ENCODE measurements at regions not wholly inside any gene's neighbourhood (a gene's known extent, or its start where the extent isn't known, plus 50 kb on each side); places are given as distances from the start of the nearest gene placed in this dataset.
"Not testable (repeated sequence)": the region's sequence is repeated elsewhere in the genome, so short reads cannot be mapped to it uniquely, and the experiment has no call there.

DNA sequence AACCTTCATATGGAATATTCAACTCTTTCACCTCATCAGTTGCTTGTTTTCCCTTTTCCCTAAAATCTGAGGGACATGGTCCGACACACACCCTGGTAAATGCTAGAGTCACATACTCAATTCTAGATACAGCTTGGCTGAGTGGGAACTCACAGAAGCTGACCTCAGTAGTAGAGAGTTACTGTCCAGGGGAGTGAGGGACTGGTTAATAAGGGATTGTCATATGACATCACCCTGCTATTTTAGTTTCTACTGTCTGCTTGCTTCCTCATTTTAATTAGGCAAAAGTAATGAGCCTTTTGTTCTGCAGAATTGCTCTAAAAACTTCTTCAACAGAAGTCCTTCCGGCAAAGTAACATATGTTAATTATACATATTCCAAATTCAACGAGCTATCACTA lies 244.5 kb downstream of the ZIC4 start:
- H2AK5ac ChIP-seq (ENCODE audit: low read length) = no peak overlapping the region
- no peak overlapping the region for H3K4me3 ChIP-seq (ENCODE audit: low read depth, low read length)
- H3K4me1 ChIP-seq (ENCODE audit: control insufficient read depth in 1 of 2, insufficient read depth in 2 of 2, low read length in 2 of 2) = no peaks in the 10 kb centered on the region
- no peak overlapping the region for H2BK12ac ChIP-seq (ENCODE audit: low read length)
- no peaks in the 10 kb centered on the region for H3K79me1 ChIP-seq (ENCODE audit: low read length)
- WGBS (ENCODE audit: extremely low coverage, insufficient coverage, insufficient read length) = no CpG with 5 or more reads among the region's 3 CpGs
- H3K9me3 ChIP-seq (ENCODE audit: insufficient read depth, low read depth, low read length) = no peaks in the 10 kb centered on the region
- no peak for DNase-seq
- H4K8ac ChIP-seq (ENCODE audit: low read depth, low read length) = no peak overlapping the region
- no peaks in the 10 kb centered on the region for H3K27me3 ChIP-seq (ENCODE audit: insufficient read depth, low read length)
- H3K36me3 ChIP-seq (ENCODE audit: control insufficient read depth in 1 of 2, insufficient read depth in 2 of 2, low read length in 2 of 2) = no peaks in the 10 kb centered on the region
- H2BK5ac ChIP-seq (ENCODE audit: low read depth, low read length, poor library complexity) = no peak overlapping the region
- H3K23ac ChIP-seq (ENCODE audit: low read length) = no peak overlapping the region
- no peak overlapping the region for H3K18ac ChIP-seq (ENCODE audit: low read length)
- H4K12ac ChIP-seq (ENCODE audit: low read depth, low read length) = no peak overlapping the region
- H3K79me2 ChIP-seq (ENCODE audit: control insufficient read depth, insufficient read depth, low read length, poor library complexity) = no peaks in the 10 kb centered on the region
- H3K27ac ChIP-seq (ENCODE audit: low read depth, low read length) = no peak overlapping the region
- no peak overlapping the region for H2BK120ac ChIP-seq (ENCODE audit: insufficient read depth, low read length, poor library complexity)
- H3K4ac ChIP-seq (ENCODE audit: low read depth, low read length) = no peak overlapping the region
- H2AFZ ChIP-seq (ENCODE audit: insufficient read depth, low read length, poor library complexity) = no peak overlapping the region
- no peak overlapping the region for H3K4me2 ChIP-seq (ENCODE audit: low read length)
- no peak overlapping the region for H3K14ac ChIP-seq (ENCODE audit: low read length)
- no peak overlapping the region for H4K91ac ChIP-seq (ENCODE audit: low read depth, low read length)
- no peak overlapping the region for H3K9ac ChIP-seq (ENCODE audit: low read length)

DNA sequence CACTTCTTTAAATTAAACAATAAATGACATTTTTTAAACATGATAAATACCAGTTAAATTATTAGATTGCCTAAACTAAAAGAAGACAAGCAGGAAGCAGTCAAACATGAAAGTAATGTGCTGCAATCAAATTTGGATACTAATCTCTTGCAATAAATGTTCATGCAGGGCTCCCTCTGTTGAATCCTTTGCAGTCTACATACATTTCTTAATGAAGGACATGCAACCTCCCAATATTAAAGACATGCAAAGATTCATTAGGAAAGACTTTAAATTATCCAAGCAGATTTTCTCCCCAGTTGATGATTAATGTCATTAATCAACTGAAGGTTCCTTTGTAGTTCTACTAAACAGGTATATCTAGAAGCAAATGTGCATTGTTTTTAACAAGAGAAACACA lies 245.4 kb downstream of the ZIC4 start:
- H3K4me3 ChIP-seq (ENCODE audit: low read depth, low read length) = no peak overlapping the region
- no peak overlapping the region for H3K18ac ChIP-seq (ENCODE audit: low read length)
- H3K27ac ChIP-seq (ENCODE audit: low read depth, low read length) = no peak overlapping the region
- no peak overlapping the region for H3K4me2 ChIP-seq (ENCODE audit: low read length)
- no peak overlapping the region for H2BK5ac ChIP-seq (ENCODE audit: low read depth, low read length, poor library complexity)
- no peak overlapping the region for H3K14ac ChIP-seq (ENCODE audit: low read length)
- no peak overlapping the region for H3K23ac ChIP-seq (ENCODE audit: low read length)
- H4K12ac ChIP-seq (ENCODE audit: low read depth, low read length) = no peak overlapping the region
- H3K36me3 ChIP-seq (ENCODE audit: control insufficient read depth in 1 of 2, insufficient read depth in 2 of 2, low read length in 2 of 2) = no peaks in the 10 kb centered on the region
- H3K4me1 ChIP-seq (ENCODE audit: control insufficient read depth in 1 of 2, insufficient read depth in 2 of 2, low read length in 2 of 2) = no peaks in the 10 kb centered on the region
- no peaks in the 10 kb centered on the region for H3K79me2 ChIP-seq (ENCODE audit: control insufficient read depth, insufficient read depth, low read length, poor library complexity)
- no peak overlapping the region for H4K8ac ChIP-seq (ENCODE audit: low read depth, low read length)
- no peak overlapping the region for H2AFZ ChIP-seq (ENCODE audit: insufficient read depth, low read length, poor library complexity)
- no peaks in the 10 kb centered on the region for H3K9me3 ChIP-seq (ENCODE audit: insufficient read depth, low read depth, low read length)
- no peak overlapping the region for H3K9ac ChIP-seq (ENCODE audit: low read length)
- H4K91ac ChIP-seq (ENCODE audit: low read depth, low read length) = no peak overlapping the region
- no peak overlapping the region for H2BK120ac ChIP-seq (ENCODE audit: insufficient read depth, low read length, poor library complexity)
- H2BK12ac ChIP-seq (ENCODE audit: low read length) = no peak overlapping the region
- no peaks in the 10 kb centered on the region for H3K27me3 ChIP-seq (ENCODE audit: insufficient read depth, low read length)
- DNase-seq = no peak
- no peaks in the 10 kb centered on the region for H3K79me1 ChIP-seq (ENCODE audit: low read length)
- no peak overlapping the region for H2AK5ac ChIP-seq (ENCODE audit: low read length)
- H3K4ac ChIP-seq (ENCODE audit: low read depth, low read length) = no peak overlapping the region

DNA sequence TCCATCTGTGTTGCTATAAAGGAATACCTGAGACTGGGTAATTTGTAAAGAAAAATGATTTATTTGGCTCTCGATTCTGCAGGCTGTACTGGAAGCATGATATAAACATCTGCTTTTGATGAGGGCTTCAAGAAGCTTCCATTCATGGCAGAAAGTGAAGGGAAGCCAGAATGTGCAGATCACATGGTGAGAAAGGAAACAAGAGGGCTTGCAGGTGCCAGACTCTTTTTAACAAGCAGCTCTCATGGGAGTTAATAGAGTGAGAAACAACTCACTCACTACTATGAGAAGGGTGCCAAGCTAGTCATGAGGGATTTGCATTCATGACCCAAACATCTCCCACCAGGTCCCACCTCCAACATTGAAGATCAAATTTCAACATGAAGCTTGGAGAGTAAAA lies 247.2 kb downstream of the ZIC4 start:
- no peak overlapping the region for H4K91ac ChIP-seq (ENCODE audit: low read depth, low read length)
- no peak for DNase-seq
- H4K8ac ChIP-seq (ENCODE audit: low read depth, low read length) = no peak overlapping the region
- no peak overlapping the region for H3K4me2 ChIP-seq (ENCODE audit: low read length)
- H2BK120ac ChIP-seq (ENCODE audit: insufficient read depth, low read length, poor library complexity) = no peak overlapping the region
- H3K36me3 ChIP-seq (ENCODE audit: control insufficient read depth in 1 of 2, insufficient read depth in 2 of 2, low read length in 2 of 2) = no peaks in the 10 kb centered on the region
- H3K27ac ChIP-seq (ENCODE audit: low read depth, low read length) = no peak overlapping the region
- no peaks in the 10 kb centered on the region for H3K4me1 ChIP-seq (ENCODE audit: control insufficient read depth in 1 of 2, insufficient read depth in 2 of 2, low read length in 2 of 2)
- no peak overlapping the region for H3K23ac ChIP-seq (ENCODE audit: low read length)
- H2BK12ac ChIP-seq (ENCODE audit: low read length) = no peak overlapping the region
- no peak overlapping the region for H3K14ac ChIP-seq (ENCODE audit: low read length)
- no peaks in the 10 kb centered on the region for H3K27me3 ChIP-seq (ENCODE audit: insufficient read depth, low read length)
- no peak overlapping the region for H3K4ac ChIP-seq (ENCODE audit: low read depth, low read length)
- no peak overlapping the region for H3K4me3 ChIP-seq (ENCODE audit: low read depth, low read length)
- H3K9me3 ChIP-seq (ENCODE audit: insufficient read depth, low read depth, low read length) = peaks cover 2% of the 10 kb centered on the region
- H2BK5ac ChIP-seq (ENCODE audit: low read depth, low read length, poor library complexity) = no peak overlapping the region
- H3K18ac ChIP-seq (ENCODE audit: low read length) = no peak overlapping the region
- no peak overlapping the region for H2AFZ ChIP-seq (ENCODE audit: insufficient read depth, low read length, poor library complexity)
- H3K79me2 ChIP-seq (ENCODE audit: control insufficient read depth, insufficient read depth, low read length, poor library complexity) = no peaks in the 10 kb centered on the region
- no peaks in the 10 kb centered on the region for H3K79me1 ChIP-seq (ENCODE audit: low read length)
- H2AK5ac ChIP-seq (ENCODE audit: low read length) = no peak overlapping the region
- H3K9ac ChIP-seq (ENCODE audit: low read length) = no peak overlapping the region
- H4K12ac ChIP-seq (ENCODE audit: low read depth, low read length) = no peak overlapping the region
- no CpG with 5 or more reads among the region's 1 CpG for WGBS (ENCODE audit: extremely low coverage, insufficient coverage, insufficient read length)

DNA sequence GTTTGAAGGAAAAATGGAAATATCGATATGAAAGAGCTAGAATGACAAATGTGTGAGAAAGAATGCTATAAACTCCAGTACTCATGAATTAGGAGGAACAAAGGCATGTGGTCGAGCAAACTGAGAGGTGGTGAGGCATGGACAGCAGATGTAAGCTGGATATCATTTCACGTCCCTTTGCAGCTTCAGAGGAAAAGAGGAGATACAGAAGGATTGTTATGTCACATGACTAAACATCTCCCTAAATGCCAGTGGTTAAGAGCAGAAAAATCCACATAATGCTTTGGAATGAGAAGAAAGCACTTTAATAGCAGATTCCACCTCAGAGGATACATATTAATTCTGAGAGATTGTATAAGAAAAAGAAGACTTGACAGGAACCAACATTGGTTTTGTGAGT lies 248.7 kb downstream of the ZIC4 start:
- no peak overlapping the region for H4K91ac ChIP-seq (ENCODE audit: low read depth, low read length)
- peaks cover 6% of the 10 kb centered on the region for H3K9me3 ChIP-seq (ENCODE audit: insufficient read depth, low read depth, low read length)
- H3K4me2 ChIP-seq (ENCODE audit: low read length) = no peak overlapping the region
- no peak overlapping the region for H3K9ac ChIP-seq (ENCODE audit: low read length)
- H2BK5ac ChIP-seq (ENCODE audit: low read depth, low read length, poor library complexity) = no peak overlapping the region
- no peak overlapping the region for H2BK120ac ChIP-seq (ENCODE audit: insufficient read depth, low read length, poor library complexity)
- no peak overlapping the region for H3K18ac ChIP-seq (ENCODE audit: low read length)
- no peaks in the 10 kb centered on the region for H3K79me1 ChIP-seq (ENCODE audit: low read length)
- no peak overlapping the region for H3K14ac ChIP-seq (ENCODE audit: low read length)
- H3K4me3 ChIP-seq (ENCODE audit: low read depth, low read length) = no peak overlapping the region
- H3K27me3 ChIP-seq (ENCODE audit: insufficient read depth, low read length) = no peaks in the 10 kb centered on the region
- no peak overlapping the region for H4K12ac ChIP-seq (ENCODE audit: low read depth, low read length)
- H4K8ac ChIP-seq (ENCODE audit: low read depth, low read length) = no peak overlapping the region
- no peak overlapping the region for H2AK5ac ChIP-seq (ENCODE audit: low read length)
- no peak overlapping the region for H3K23ac ChIP-seq (ENCODE audit: low read length)
- no peaks in the 10 kb centered on the region for H3K79me2 ChIP-seq (ENCODE audit: control insufficient read depth, insufficient read depth, low read length, poor library complexity)
- no peak overlapping the region for H2AFZ ChIP-seq (ENCODE audit: insufficient read depth, low read length, poor library complexity)
- no peak overlapping the region for H2BK12ac ChIP-seq (ENCODE audit: low read length)
- H3K4me1 ChIP-seq (ENCODE audit: control insufficient read depth in 1 of 2, insufficient read depth in 2 of 2, low read length in 2 of 2) = no peaks in the 10 kb centered on the region
- WGBS (ENCODE audit: extremely low coverage, insufficient coverage, insufficient read length) = 100% methylated on average over 1 of the region's 3 CpGs
- DNase-seq = no peak
- no peaks in the 10 kb centered on the region for H3K36me3 ChIP-seq (ENCODE audit: control insufficient read depth in 1 of 2, insufficient read depth in 2 of 2, low read length in 2 of 2)
- H3K27ac ChIP-seq (ENCODE audit: low read depth, low read length) = no peak overlapping the region
- H3K4ac ChIP-seq (ENCODE audit: low read depth, low read length) = no peak overlapping the region

DNA sequence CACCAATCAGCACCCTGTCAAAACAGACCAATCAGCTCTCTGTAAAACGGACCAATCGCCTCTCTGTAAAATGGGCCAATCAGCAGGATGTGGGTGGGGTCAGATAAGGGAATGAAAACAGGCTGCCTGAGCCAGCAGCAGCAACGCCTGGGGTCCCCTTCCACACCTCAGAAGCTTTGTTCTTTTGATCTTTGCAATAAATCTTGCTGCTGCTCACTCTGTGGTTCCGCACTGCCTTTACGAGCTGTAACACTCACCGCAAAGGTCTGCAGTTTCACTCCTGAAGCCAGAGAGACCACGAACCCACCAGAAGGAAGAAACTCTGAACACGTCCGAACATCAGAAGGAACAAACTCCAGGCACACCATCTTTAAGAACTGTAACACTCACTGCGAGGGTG lies 251.4 kb downstream of the ZIC4 start:
- H4K8ac ChIP-seq (ENCODE audit: low read depth, low read length); H2AK5ac ChIP-seq (ENCODE audit: low read length); H4K91ac ChIP-seq (ENCODE audit: low read depth, low read length); H4K12ac ChIP-seq (ENCODE audit: low read depth, low read length); H2BK120ac ChIP-seq (ENCODE audit: insufficient read depth, low read length, poor library complexity); H2BK5ac ChIP-seq (ENCODE audit: low read depth, low read length, poor library complexity); H3K36me3 ChIP-seq (ENCODE audit: control insufficient read depth in 1 of 2, insufficient read depth in 2 of 2, low read length in 2 of 2); H2AFZ ChIP-seq (ENCODE audit: insufficient read depth, low read length, poor library complexity); H3K4me3 ChIP-seq (ENCODE audit: low read depth, low read length); H3K14ac ChIP-seq (ENCODE audit: low read length); H3K18ac ChIP-seq (ENCODE audit: low read length); H3K4me1 ChIP-seq (ENCODE audit: control insufficient read depth in 1 of 2, insufficient read depth in 2 of 2, low read length in 2 of 2); H3K79me1 ChIP-seq (ENCODE audit: low read length); H3K4ac ChIP-seq (ENCODE audit: low read depth, low read length); H3K27ac ChIP-seq (ENCODE audit: low read depth, low read length); H3K9ac ChIP-seq (ENCODE audit: low read length); H3K9me3 ChIP-seq (ENCODE audit: insufficient read depth, low read depth, low read length); DNase-seq; H3K79me2 ChIP-seq (ENCODE audit: control insufficient read depth, insufficient read depth, low read length, poor library complexity); H3K27me3 ChIP-seq (ENCODE audit: insufficient read depth, low read length); H3K23ac ChIP-seq (ENCODE audit: low read length); H2BK12ac ChIP-seq (ENCODE audit: low read length); H3K4me2 ChIP-seq (ENCODE audit: low read length): not testable (repeated sequence)
- no CpG with 5 or more reads among the region's 10 CpGs for WGBS (ENCODE audit: extremely low coverage, insufficient coverage, insufficient read length)
